Kidney (tissue), 13 donors: ENCODE measurements at regions not wholly inside any gene's neighbourhood (a gene's known extent, or its start where the extent isn't known, plus 50 kb on each side); places are given as distances from the start of the nearest gene placed in this dataset.

Experiments
- DNase-seq, 5 donors: peaks; one replicate each; pipeline ENCODE4 v3.0.0-alpha.2; 2013 to 2020
- FAIRE-seq: peaks from 2 replicates; lab custom pipeline; 2012; peaks lifted over from hg19 to GRCh38; lab: Jason Lieb, UNC
- H3K27ac ChIP-seq, 2 donors: one replicate each; pipeline ENCODE4 v1.7.0; 2013; ENCODE audit warnings: low read depth in 2 of 2, low read length in 2 of 2, inconsistent platforms in 1 of 2
- H3K27me3 ChIP-seq: one replicate; pipeline ENCODE4 v1.7.1; 2013; ENCODE audit warnings: low read length, inconsistent platforms; ENCODE audit not compliant: control insufficient read depth, insufficient read depth
- H3K36me3 ChIP-seq, 3 donors: one replicate each; pipeline versions ENCODE4 v1.7.0 to v1.7.1; 2013; ENCODE audit warnings: low read length in 3 of 3, control low read depth in 1 of 3, inconsistent platforms in 1 of 3; ENCODE audit not compliant: insufficient read depth in 3 of 3, control insufficient read depth in 2 of 3
- H3K4me1 ChIP-seq, 3 donors: one replicate each; pipeline versions ENCODE4 v1.7.0 to v1.7.1; 2013; ENCODE audit warnings: low read length in 3 of 3, inconsistent platforms in 1 of 3, low read depth in 1 of 3; ENCODE audit not compliant: control insufficient read depth in 2 of 3, insufficient read depth in 2 of 3
- H3K4me3 ChIP-seq, 3 donors: one replicate each; pipeline versions ENCODE4 v1.7.0 to v1.8.1; 2013; ENCODE audit warnings: low read length in 3 of 3, control low read depth in 1 of 3, inconsistent platforms in 1 of 3
- H3K9ac ChIP-seq, 3 donors: one replicate each; pipeline versions ENCODE4 v1.7.0 to v1.7.1; 2013; ENCODE audit warnings: low read length in 3 of 3, control low read depth in 1 of 3, inconsistent platforms in 1 of 3
- H3K9me3 ChIP-seq, 3 donors: one replicate each; pipeline versions ENCODE4 v1.7.0 to v1.7.1; 2013; ENCODE audit warnings: low read length in 3 of 3, control low read depth in 1 of 3, inconsistent platforms in 1 of 3; ENCODE audit not compliant: control insufficient read depth in 2 of 3, insufficient read depth in 1 of 3
- CTCF ChIP-seq: IDR thresholded peaks from 3 replicates; pipeline ENCODE4 v1.5.1; 2012; ENCODE audit warnings: mild to moderate bottlenecking, moderate library complexity, borderline replicate concordance; ENCODE audit not compliant: insufficient read depth; ENCODE audit errors: extremely low read depth
- intact Hi-C: fragments of 100-400 bp; cut with DNase I; formaldehyde crosslinking; loops from one replicate; pipeline ENCODE4 v1.11.1; 2022
- donor health status: control.
- donor health status: control.
- donor health status: control.
- donor health status: control.
- donor health status: control.
- donor health status: DM: yes; HTN: yes; CAD: no.
- donor health status: Normal renal cell carcinoma (clear cell type).

- FAIRE-seq, result no peak
- Histone ChIP-seq H3K9ac (no peak overlapping the region), H3K4me3 (no peak overlapping the region), H3K9me3 (no peaks in the 10 kb centered on the region), H3K27ac (no peak overlapping the region), H3K27me3 (no peaks in the 10 kb centered on the region), H3K36me3 (no peaks in the 10 kb centered on the region), H3K4me1 (no peaks in the 10 kb centered on the region)
- no peak for TF ChIP-seq CTCF
- intact Hi-C loops, result no loop called here
- DNase-seq, result no peak
Measured at GRCh38 chr12:47346251-47347019, 266.7 kb upstream of the AMIGO2 start.

GRCh38 chr12:47343684-47344567 lies 264.2 kb upstream of the AMIGO2 start:
- Histone ChIP-seq H3K27ac (no peak overlapping the region), H3K9ac (no peak overlapping the region), H3K4me1 (no peaks in the 10 kb centered on the region), H3K27me3 (no peaks in the 10 kb centered on the region), H3K4me3 (no peak overlapping the region), H3K9me3 (no peaks in the 10 kb centered on the region), H3K36me3 (no peaks in the 10 kb centered on the region)
- no peak for TF ChIP-seq CTCF
- FAIRE-seq (no peak), DNase-seq (no peak)
- intact Hi-C loops, result no loop called here

- Histone ChIP-seq H3K4me1 (no peaks in the 10 kb centered on the region), H3K36me3 (no peaks in the 10 kb centered on the region), H3K27ac (no peak overlapping the region), H3K9ac (no peak overlapping the region), H3K4me3 (no peak overlapping the region), H3K27me3 (no peaks in the 10 kb centered on the region), H3K9me3 (no peaks in the 10 kb centered on the region)
- TF ChIP-seq CTCF, result no peak
- DNase-seq (no peak), FAIRE-seq (no peak)
- intact Hi-C loops, result no loop called here
Measured at GRCh38 chr12:47340411-47341015, 260.8 kb upstream of the AMIGO2 start.
